ENCODE measurements at regions not wholly inside any gene's neighbourhood (a gene's known extent, or its start where the extent isn't known, plus 50 kb on each side); places are given as distances from the start of the nearest gene placed in this dataset.
A peak's percentile ranks its signal among the peaks of the same experiment; 100 is the strongest.

DNA sequence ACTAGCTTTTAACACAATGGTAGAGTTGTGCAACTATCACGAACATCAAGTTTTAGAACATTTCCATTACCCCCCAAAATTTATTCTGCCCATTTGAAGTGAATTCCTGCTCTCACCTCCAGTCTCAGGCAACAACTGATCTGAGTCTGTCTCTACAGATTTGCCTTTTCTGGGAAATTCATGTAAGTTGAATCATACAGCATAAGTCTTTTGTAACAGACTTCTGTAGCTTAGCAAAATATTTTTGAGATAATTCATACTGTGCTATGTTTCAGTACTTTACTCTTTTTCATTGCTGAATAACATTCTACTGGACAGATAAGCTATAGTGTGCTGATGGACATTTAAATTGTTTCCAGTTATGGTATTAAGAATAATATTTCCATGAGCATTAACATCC, 447.3 kb upstream of the GJE1 start:
- H3K27ac Mint-ChIP-seq (ENCODE audit: unreplicated experiment), result no peak overlapping the region
- H3K9me3 Mint-ChIP-seq (ENCODE audit: unreplicated experiment), result no peaks in the 10 kb centered on the region
- no peak overlapping the region for H3K4me3 Mint-ChIP-seq (ENCODE audit: unreplicated experiment)
- no peaks in the 10 kb centered on the region for H3K27me3 Mint-ChIP-seq (ENCODE audit: unreplicated experiment)
- no peaks in the 10 kb centered on the region for H3K36me3 Mint-ChIP-seq (ENCODE audit: unreplicated experiment)
- no peaks in the 10 kb centered on the region for H3K4me1 Mint-ChIP-seq (ENCODE audit: low read depth, unreplicated experiment)
- no peak for TF ChIP-seq CTCF (IDR thresholded peaks at IDR 0.05; ENCODE audit: partially characterized antibody, unreplicated experiment)
- DNase-seq, result no peak

- H3K9me3 Mint-ChIP-seq (ENCODE audit: unreplicated experiment), result no peaks in the 10 kb centered on the region
Measured at GRCh38 chr6:141682391-141682790, 450.3 kb upstream of the GJE1 start.

GRCh38 chr6:141677598-141678211, 455.0 kb upstream of the GJE1 start:
- no peaks in the 10 kb centered on the region for H3K36me3 Mint-ChIP-seq (ENCODE audit: unreplicated experiment)
- H3K9me3 Mint-ChIP-seq (ENCODE audit: unreplicated experiment), result no peaks in the 10 kb centered on the region
- peak; percentile 82 for TF ChIP-seq CTCF (IDR thresholded peaks at IDR 0.05; ENCODE audit: partially characterized antibody, unreplicated experiment)
- H3K4me3 Mint-ChIP-seq (ENCODE audit: unreplicated experiment), result no peak overlapping the region
- no peak for DNase-seq
- H3K27me3 Mint-ChIP-seq (ENCODE audit: unreplicated experiment), result no peaks in the 10 kb centered on the region
- H3K4me1 Mint-ChIP-seq (ENCODE audit: low read depth, unreplicated experiment), result no peaks in the 10 kb centered on the region
- no peak overlapping the region for H3K27ac Mint-ChIP-seq (ENCODE audit: unreplicated experiment)

More at GRCh38 chr6:141682391-141682790, 450.3 kb upstream of the GJE1 start:
- no peaks in the 10 kb centered on the region for H3K27me3 Mint-ChIP-seq (ENCODE audit: unreplicated experiment)
- DNase-seq, result no peak
- no peaks in the 10 kb centered on the region for H3K4me1 Mint-ChIP-seq (ENCODE audit: low read depth, unreplicated experiment)
- H3K36me3 Mint-ChIP-seq (ENCODE audit: unreplicated experiment), result no peaks in the 10 kb centered on the region
- H3K4me3 Mint-ChIP-seq (ENCODE audit: unreplicated experiment), result no peak overlapping the region
- H3K27ac Mint-ChIP-seq (ENCODE audit: unreplicated experiment), result no peak overlapping the region
- no peak for TF ChIP-seq CTCF (IDR thresholded peaks at IDR 0.05; ENCODE audit: partially characterized antibody, unreplicated experiment)

GRCh38 chr6:141675957-141676356, 456.8 kb upstream of the GJE1 start:
- Mint-ChIP-seq H3K9me3 (ENCODE audit: unreplicated experiment) (no peaks in the 10 kb centered on the region), H3K4me3 (ENCODE audit: unreplicated experiment) (no peak overlapping the region), H3K4me1 (ENCODE audit: low read depth, unreplicated experiment) (no peaks in the 10 kb centered on the region), H3K27ac (ENCODE audit: unreplicated experiment) (no peak overlapping the region), H3K27me3 (ENCODE audit: unreplicated experiment) (no peaks in the 10 kb centered on the region), H3K36me3 (ENCODE audit: unreplicated experiment) (no peaks in the 10 kb centered on the region)
- TF ChIP-seq CTCF (IDR thresholded peaks at IDR 0.05; ENCODE audit: partially characterized antibody, unreplicated experiment), result no peak
- no peak for DNase-seq

DNA sequence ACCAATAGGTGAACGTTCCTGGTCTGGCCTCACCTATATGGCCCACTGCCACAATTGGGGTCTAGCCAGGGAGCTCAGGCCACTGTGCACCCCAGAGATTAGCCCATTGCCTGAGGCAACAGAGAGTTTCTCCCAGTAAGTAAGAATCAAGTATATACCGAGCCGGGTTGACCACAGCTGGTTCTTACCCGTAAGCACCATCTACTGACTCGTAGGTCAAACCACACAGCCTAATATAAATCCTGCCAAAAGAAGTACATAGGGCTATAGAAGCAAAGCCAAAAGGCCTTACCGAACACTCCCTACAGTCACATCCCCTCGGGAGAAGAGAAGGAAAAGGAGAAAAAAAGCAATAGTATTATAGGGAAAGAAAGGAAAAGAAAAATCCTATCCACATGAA, 463.6 kb upstream of the GJE1 start:
- TF ChIP-seq CTCF (IDR thresholded peaks at IDR 0.05; ENCODE audit: partially characterized antibody, unreplicated experiment), result no peak
- H3K4me3 Mint-ChIP-seq (ENCODE audit: unreplicated experiment), result no peak overlapping the region
- H3K36me3 Mint-ChIP-seq (ENCODE audit: unreplicated experiment), result no peaks in the 10 kb centered on the region
- H3K27ac Mint-ChIP-seq (ENCODE audit: unreplicated experiment), result no peak overlapping the region
- no peaks in the 10 kb centered on the region for H3K27me3 Mint-ChIP-seq (ENCODE audit: unreplicated experiment)
- no peak for DNase-seq
- H3K4me1 Mint-ChIP-seq (ENCODE audit: low read depth, unreplicated experiment), result no peaks in the 10 kb centered on the region
- no peaks in the 10 kb centered on the region for H3K9me3 Mint-ChIP-seq (ENCODE audit: unreplicated experiment)

Data from glutamatergic neuron (in vitro differentiated cells).